Activated CD4-positive, alpha-beta T cell treated with anti-CD3 and anti-CD28 coated beads, Interleukin-2, amount 10 ng/mL, durations not matched to agents 24 days and 14 days (primary cell): ENCODE measurements at regions not wholly inside any gene's neighbourhood (a gene's known extent, or its start where the extent isn't known, plus 50 kb on each side); places are given as distances from the start of the nearest gene placed in this dataset.

Experiments used
- DNase-seq: peaks from one replicate; pipeline ENCODE4 v3.0.0; 2022
- H3K27ac Mint-ChIP-seq: one replicate; pipeline ENCODE4 v1.8.0; 2022; ENCODE audit warnings: mild to moderate bottlenecking, mixed read lengths
- H3K27me3 Mint-ChIP-seq: one replicate; pipeline ENCODE4 v1.8.0; 2022; ENCODE audit warnings: mixed read lengths
- H3K36me3 Mint-ChIP-seq: one replicate; pipeline ENCODE4 v1.8.0; 2022; ENCODE audit warnings: low read depth, mild to moderate bottlenecking, mixed read lengths
- H3K4me1 Mint-ChIP-seq: one replicate; pipeline ENCODE4 v1.8.0; 2021; ENCODE audit warnings: mixed read lengths
- H3K4me3 Mint-ChIP-seq: one replicate; pipeline ENCODE4 v1.8.0; 2022; ENCODE audit warnings: mild to moderate bottlenecking, moderate library complexity, mixed read lengths
- H3K9me3 Mint-ChIP-seq: one replicate; pipeline ENCODE4 v1.8.0; 2021; ENCODE audit warnings: mixed read lengths
- intact Hi-C: fragments of 100-400 bp; cut with micrococcal nuclease; formaldehyde crosslinking; loops from one replicate; pipeline ENCODE4 v1.15.1; 2023

GRCh38 chr1:198809247-198809646 lies 170.4 kb downstream of the PTPRC start:
- Mint-ChIP-seq H3K27me3 (peaks cover 2% of the 10 kb centered on the region), H3K27ac (no peak overlapping the region), H3K4me1 (peaks cover 5% of the 10 kb centered on the region), H3K9me3 (peaks cover 50% of the 10 kb centered on the region), H3K36me3 (peaks cover 18% of the 10 kb centered on the region), H3K4me3 (no peak overlapping the region)
- no peak for DNase-seq
- intact Hi-C loops: no loop called here

GRCh38 chr1:198811449-198811848 lies 172.6 kb downstream of the PTPRC start:
- intact Hi-C loops: no loop called here

DNA sequence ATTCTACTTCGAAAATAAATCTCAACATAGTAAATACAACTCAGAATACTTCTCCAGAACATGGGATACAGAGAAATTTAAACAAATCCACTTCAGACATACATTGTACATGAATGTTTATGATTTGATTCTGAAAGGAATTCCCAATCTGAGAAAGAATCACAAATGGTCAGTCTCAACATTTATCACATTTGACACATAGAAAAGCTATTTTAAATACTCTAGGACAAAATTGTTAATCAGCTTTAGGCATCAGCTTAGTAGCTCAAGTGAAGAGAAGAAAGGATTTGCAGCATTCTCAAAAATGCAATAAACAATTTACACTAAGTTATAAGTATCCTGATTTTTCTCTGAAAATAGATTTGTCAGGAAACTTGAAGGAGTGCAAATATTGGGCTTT lies 184.8 kb downstream of the PTPRC start:
- no peaks in the 10 kb centered on the region for H3K4me1 Mint-ChIP-seq
- H3K27me3 Mint-ChIP-seq: no peaks in the 10 kb centered on the region
- H3K36me3 Mint-ChIP-seq: peaks cover 1% of the 10 kb centered on the region
- DNase-seq: no peak
- peaks cover 9% of the 10 kb centered on the region for H3K9me3 Mint-ChIP-seq
- H3K27ac Mint-ChIP-seq: no peak overlapping the region
- intact Hi-C loops: no loop called here
- H3K4me3 Mint-ChIP-seq: no peak overlapping the region

More at GRCh38 chr1:198811449-198811848, 172.6 kb downstream of the PTPRC start:
- H3K36me3 Mint-ChIP-seq: peaks cover 24% of the 10 kb centered on the region
- H3K4me3 Mint-ChIP-seq: no peak overlapping the region
- peaks cover 56% of the 10 kb centered on the region for H3K9me3 Mint-ChIP-seq
- DNase-seq: no peak
- no peak overlapping the region for H3K27ac Mint-ChIP-seq
- peaks cover 2% of the 10 kb centered on the region for H3K4me1 Mint-ChIP-seq
- peaks cover 2% of the 10 kb centered on the region for H3K27me3 Mint-ChIP-seq

GRCh38 chr1:198825254-198825653 lies 186.4 kb downstream of the PTPRC start:
- H3K36me3 Mint-ChIP-seq: no peaks in the 10 kb centered on the region
- H3K4me3 Mint-ChIP-seq: no peak overlapping the region
- peaks cover 1% of the 10 kb centered on the region for H3K9me3 Mint-ChIP-seq
- peaks cover 4% of the 10 kb centered on the region for H3K4me1 Mint-ChIP-seq
- intact Hi-C loops: no loop called here
- H3K27me3 Mint-ChIP-seq: no peaks in the 10 kb centered on the region
- DNase-seq: no peak
- H3K27ac Mint-ChIP-seq: no peak overlapping the region

DNA sequence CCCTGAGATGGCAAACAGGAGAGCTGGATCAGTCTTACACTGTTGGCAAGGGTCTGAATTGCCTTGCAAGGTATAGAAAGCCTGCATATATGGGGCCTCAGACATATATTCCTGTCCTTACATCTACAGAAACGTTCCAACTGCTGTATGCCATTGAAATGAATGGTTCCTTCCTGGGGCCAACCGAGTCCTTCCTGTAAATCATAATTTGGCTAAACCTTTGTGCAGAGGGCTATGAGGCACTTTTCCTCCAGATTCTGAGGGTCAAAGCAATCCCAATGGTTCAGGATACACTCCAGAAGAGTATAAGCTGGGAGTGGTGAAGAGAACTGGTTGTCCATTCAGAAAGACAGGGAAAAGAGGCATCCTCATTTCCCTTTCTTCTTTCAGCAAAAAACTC lies 190.5 kb downstream of the PTPRC start:
- Mint-ChIP-seq H3K36me3 (peaks cover 10% of the 10 kb centered on the region), H3K9me3 (no peaks in the 10 kb centered on the region), H3K4me3 (no peak overlapping the region), H3K4me1 (peaks cover 11% of the 10 kb centered on the region), H3K27me3 (no peaks in the 10 kb centered on the region), H3K27ac (no peak overlapping the region)
- DNase-seq: no peak
- intact Hi-C loops: no loop called here

GRCh38 chr1:198829944-198830343 lies 191.1 kb downstream of the PTPRC start:
- Mint-ChIP-seq H3K27me3 (no peaks in the 10 kb centered on the region), H3K4me3 (no peak overlapping the region), H3K36me3 (peaks cover 13% of the 10 kb centered on the region), H3K4me1 (peaks cover 12% of the 10 kb centered on the region), H3K27ac (no peak overlapping the region), H3K9me3 (peaks cover 2% of the 10 kb centered on the region)
- intact Hi-C loops: no loop called here
- no peak for DNase-seq

- intact Hi-C loops: no loop called here
- Mint-ChIP-seq H3K36me3 (peaks cover 15% of the 10 kb centered on the region), H3K4me1 (peaks cover 14% of the 10 kb centered on the region), H3K9me3 (peaks cover 4% of the 10 kb centered on the region), H3K27me3 (no peaks in the 10 kb centered on the region), H3K4me3 (no peak overlapping the region), H3K27ac (peak overlapping the region; percentile 62)
- peak; percentile 56 for DNase-seq
Observed at GRCh38 chr1:198830412-198830811, 191.6 kb downstream of the PTPRC start.

DNA sequence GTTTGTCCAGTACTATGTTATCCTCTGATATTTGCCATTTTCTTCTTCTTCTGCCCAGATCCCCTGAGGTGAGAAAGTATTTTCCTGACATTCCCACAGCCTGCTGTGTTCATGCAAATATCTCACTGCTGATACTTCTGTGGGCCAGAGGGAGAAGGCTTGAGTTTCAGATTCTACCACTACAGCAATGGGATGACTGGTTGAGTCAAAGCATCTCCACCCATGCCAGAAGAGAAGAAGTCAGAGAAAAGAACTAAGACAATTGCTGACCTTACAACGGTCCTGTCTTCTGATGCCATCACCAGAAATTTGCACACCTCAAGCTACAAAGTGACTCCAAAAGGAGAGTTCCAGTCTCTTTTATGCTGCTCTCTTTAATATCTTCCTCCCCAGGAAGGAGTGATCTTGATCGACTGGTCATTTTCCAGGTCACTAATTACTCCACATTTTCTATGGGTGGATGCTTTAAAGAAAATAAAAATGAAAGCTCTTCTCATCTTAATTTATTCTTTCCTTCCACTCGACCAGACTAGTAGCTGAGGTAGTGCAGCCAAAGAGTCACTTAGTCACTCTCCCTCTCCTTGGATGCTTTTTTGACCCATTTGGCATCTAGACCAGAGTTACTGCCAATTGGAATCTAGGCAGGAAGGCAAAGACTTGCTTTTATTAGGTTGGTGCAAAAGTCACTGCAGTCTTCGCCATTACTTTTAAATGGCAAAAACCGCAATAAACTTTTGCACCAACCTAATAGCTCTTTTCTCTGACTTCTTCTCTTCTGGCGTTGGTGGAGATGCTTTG lies 195.1 kb downstream of the PTPRC start:
- intact Hi-C loops: no loop called here
- peaks cover 4% of the 10 kb centered on the region for H3K9me3 Mint-ChIP-seq
- no peaks in the 10 kb centered on the region for H3K27me3 Mint-ChIP-seq
- no peak for DNase-seq
- no peak overlapping the region for H3K27ac Mint-ChIP-seq
- no peak overlapping the region for H3K4me3 Mint-ChIP-seq
- peaks cover 16% of the 10 kb centered on the region for H3K4me1 Mint-ChIP-seq
- H3K36me3 Mint-ChIP-seq: peaks cover 27% of the 10 kb centered on the region

DNA sequence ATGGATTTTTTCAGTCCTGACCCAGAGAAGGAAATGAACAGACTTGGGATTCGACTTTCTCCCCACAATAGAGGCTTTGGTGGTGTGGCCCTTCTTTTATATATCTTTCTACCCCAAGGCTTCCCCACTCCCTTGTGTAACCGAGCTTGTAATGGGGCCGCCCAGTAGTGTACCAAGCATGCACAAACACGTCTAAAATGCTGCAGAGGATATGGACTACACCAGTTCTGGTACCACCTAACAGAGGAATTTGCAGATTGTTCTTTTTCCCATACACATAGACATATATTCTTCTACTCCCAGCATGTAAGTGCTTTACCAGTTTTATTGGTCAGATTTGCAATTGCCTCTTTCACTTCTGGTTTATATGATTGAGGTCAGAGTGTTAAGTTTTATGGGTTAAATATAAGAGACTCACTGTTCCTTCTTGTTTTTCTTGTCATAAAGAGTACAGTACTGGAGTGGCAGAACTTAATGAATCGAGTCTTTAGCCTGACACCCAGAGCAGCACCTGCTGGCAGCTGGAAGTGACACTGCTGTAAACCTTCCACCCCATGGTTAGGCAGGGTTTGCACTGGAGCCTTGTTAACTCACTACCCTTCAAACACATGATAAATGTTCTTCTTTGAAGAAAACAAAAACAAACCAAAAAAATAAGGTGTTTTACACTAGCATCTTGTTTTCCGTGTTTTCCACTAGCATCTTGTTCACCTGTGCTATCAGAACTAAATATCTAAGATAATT lies 198.6 kb downstream of the PTPRC start:
- Mint-ChIP-seq H3K27ac (no peak overlapping the region), H3K9me3 (peaks cover 4% of the 10 kb centered on the region), H3K36me3 (peaks cover 39% of the 10 kb centered on the region), H3K4me3 (no peak overlapping the region), H3K4me1 (peaks cover 5% of the 10 kb centered on the region), H3K27me3 (no peaks in the 10 kb centered on the region)
- no peak for DNase-seq
- intact Hi-C loops: no loop called here

DNA sequence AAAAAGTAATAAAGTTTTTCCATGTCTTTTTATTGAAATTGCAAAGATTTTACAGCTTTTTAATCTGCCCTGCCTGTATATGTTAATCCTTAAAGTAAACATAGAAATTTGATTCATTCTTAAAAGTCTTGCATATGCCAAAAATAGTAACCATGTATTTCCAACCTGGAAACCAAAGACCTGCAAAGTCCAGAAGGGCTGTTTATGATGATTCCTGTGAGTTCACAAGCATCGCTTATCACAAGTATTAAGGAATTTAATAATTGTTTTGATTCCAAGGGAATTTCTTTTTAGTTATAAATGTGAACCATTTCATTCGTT lies 199.1 kb downstream of the PTPRC start:
- intact Hi-C loops: no loop called here
- H3K27me3 Mint-ChIP-seq: no peaks in the 10 kb centered on the region

DNA sequence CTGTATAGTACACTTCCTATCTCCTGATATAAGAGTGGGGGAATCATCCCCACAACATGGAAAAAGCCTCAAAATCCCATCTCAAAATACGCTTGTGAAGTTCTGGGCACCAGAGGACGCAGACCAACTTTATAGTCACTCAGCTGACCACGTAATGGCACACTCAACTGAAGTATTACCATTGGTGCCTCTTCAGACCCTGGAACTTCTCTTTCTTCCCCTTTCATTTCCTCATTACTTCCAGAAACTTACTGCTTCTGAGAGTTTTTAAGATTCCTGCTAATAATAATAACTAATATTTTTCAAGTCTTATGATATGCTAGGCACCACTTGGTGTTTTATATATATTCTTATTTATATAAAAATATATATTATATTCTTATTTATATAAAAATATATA lies 202.6 kb downstream of the PTPRC start:
- peaks cover 42% of the 10 kb centered on the region for H3K36me3 Mint-ChIP-seq
- intact Hi-C loops: no loop called here
- H3K27me3 Mint-ChIP-seq: no peaks in the 10 kb centered on the region
- H3K4me1 Mint-ChIP-seq: peaks cover 2% of the 10 kb centered on the region
- no peak overlapping the region for H3K4me3 Mint-ChIP-seq
- no peaks in the 10 kb centered on the region for H3K9me3 Mint-ChIP-seq
- DNase-seq: no peak
- H3K27ac Mint-ChIP-seq: no peak overlapping the region

More for the DNA sequence above, 199.1 kb downstream of the PTPRC start:
- Mint-ChIP-seq H3K27ac (no peak overlapping the region), H3K9me3 (peaks cover 4% of the 10 kb centered on the region), H3K4me3 (no peak overlapping the region), H3K36me3 (peaks cover 41% of the 10 kb centered on the region), H3K4me1 (peaks cover 5% of the 10 kb centered on the region)
- DNase-seq: no peak

DNA sequence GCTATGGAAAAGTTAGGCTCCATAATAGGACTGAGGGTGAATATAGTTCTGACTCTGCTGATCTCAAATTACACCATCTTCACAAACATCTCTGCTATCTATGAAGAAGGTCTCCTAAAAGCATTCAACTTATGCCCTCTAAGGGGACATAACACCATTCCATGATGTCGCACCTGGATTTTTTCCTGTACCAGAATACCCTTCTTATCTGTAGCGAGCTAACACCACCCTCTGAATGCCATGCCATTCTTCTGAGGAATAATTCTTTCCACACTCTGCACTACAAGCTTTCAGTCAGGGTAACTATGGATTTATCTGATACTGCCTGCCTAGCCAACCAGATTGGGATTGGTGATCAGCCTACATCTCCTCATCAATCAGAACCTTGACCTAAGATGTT lies 203.8 kb downstream of the PTPRC start:
- DNase-seq: no peak
- Mint-ChIP-seq H3K27ac (no peak overlapping the region), H3K27me3 (no peaks in the 10 kb centered on the region), H3K9me3 (no peaks in the 10 kb centered on the region), H3K4me3 (no peak overlapping the region), H3K4me1 (peaks cover 3% of the 10 kb centered on the region), H3K36me3 (peaks cover 46% of the 10 kb centered on the region)
- intact Hi-C loops: no loop called here

DNA sequence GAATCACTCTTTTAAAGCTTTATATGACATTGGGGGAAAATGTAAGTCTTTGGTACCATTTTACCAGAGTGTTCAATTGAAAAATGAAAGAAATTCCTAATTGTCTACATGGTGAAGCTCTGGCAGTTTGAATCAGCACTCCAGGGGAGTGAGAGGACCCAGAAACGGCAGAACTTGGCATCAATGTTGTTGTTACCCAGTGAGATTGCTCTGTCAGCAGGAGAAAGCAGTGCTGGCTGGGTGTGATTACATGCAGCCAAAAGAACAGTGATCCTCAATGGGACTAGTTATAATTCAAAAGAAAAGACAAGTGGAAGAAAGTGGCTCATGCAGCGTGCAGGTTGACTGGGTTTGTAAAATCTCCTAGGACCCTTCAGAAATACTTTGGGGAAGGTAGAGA lies 206.4 kb downstream of the PTPRC start:
- DNase-seq: no peak
- intact Hi-C loops: no loop called here
- no peaks in the 10 kb centered on the region for H3K27me3 Mint-ChIP-seq
- H3K4me3 Mint-ChIP-seq: no peak overlapping the region
- H3K4me1 Mint-ChIP-seq: peaks cover 4% of the 10 kb centered on the region
- H3K27ac Mint-ChIP-seq: no peak overlapping the region
- peaks cover 3% of the 10 kb centered on the region for H3K9me3 Mint-ChIP-seq
- peaks cover 56% of the 10 kb centered on the region for H3K36me3 Mint-ChIP-seq

GRCh38 chr1:198845851-198846250 lies 207.0 kb downstream of the PTPRC start:
- DNase-seq: no peak
- Mint-ChIP-seq H3K27me3 (no peaks in the 10 kb centered on the region), H3K9me3 (peaks cover 3% of the 10 kb centered on the region), H3K36me3 (peaks cover 57% of the 10 kb centered on the region), H3K27ac (no peak overlapping the region), H3K4me1 (peaks cover 4% of the 10 kb centered on the region), H3K4me3 (no peak overlapping the region)
- intact Hi-C loops: no loop called here
